ENCODE measurements at regions not wholly inside any gene's neighbourhood (a gene's known extent, or its start where the extent isn't known, plus 50 kb on each side); places are given as distances from the start of the nearest gene placed in this dataset.

DNA sequence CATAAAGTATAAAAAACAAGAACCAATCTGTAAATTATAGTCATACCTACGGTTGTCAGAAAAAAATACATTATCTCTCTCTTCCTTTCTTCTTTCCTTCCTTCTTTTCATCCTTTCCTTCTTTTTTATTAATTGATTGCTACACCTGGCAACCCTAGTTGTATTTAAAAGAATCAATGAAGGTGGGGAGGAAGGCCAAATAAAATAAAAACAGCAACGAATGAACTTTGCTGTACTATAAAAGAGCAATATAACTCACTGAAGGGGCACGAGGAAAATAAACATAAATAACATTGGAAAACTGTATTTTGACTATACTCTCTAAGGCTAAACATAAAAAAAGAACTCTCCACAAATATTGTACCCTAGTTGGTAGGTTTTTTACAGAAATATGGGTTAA, 898.2 kb upstream of the USP15 start:
- in situ Hi-C loops (cut with MboI; ENCODE audit: low pct_unique_long_range_greater_than_20kb, low sequenced_read_pairs) = no loop called here
- no peak for DNase-seq

DNA sequence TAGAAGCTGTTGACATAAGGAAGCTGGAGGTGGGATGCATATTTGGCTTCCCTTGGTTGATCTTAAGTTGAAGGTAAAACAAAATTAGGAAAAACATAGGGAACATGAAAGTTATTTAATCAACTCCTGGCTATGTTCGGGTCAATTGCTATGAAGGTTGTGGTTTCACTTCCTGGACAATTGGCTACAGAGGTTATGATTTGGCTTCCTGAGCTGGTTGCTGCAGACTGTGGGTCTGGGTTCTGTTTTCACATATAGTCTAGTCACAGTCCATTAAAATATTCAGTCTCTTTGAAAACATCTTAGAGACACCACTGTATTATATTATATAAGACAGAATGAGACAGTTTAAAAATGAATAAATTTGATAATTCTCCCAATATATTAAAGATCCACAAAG, 895.2 kb upstream of the USP15 start:
- no peak for DNase-seq
- in situ Hi-C loops (cut with MboI; ENCODE audit: low pct_unique_long_range_greater_than_20kb, low sequenced_read_pairs) = no loop called here

- DNase-seq = peak; percentile 0
Observed at GRCh38 chr12:61367281-61367785, 892.9 kb upstream of the USP15 start.

GRCh38 chr12:61369241-61369910, 890.8 kb upstream of the USP15 start:
- in situ Hi-C loops (cut with MboI; ENCODE audit: low pct_unique_long_range_greater_than_20kb, low sequenced_read_pairs) = no loop called here
- no peak for DNase-seq

More at GRCh38 chr12:61367281-61367785, 892.9 kb upstream of the USP15 start:
- in situ Hi-C loops (cut with MboI; ENCODE audit: low pct_unique_long_range_greater_than_20kb, low sequenced_read_pairs) = no loop called here

DNA sequence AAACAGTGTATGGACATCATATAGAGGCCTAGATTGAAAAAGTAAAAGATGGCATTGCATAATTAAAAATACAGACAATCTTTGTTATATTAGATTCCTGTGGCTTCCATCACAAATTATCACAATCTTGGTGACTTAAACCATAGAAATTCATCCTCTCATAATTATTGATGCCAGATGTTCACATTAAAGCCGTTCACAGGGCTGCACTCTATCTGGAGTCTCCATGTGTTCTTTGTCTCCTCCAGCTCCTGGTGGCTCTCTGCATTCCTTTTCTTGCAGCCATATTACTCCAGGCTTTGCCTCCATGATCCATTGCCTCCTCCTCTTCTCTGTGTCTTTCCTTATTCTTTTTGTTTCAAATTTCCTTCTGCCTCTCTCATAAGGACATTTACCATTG, 875.7 kb upstream of the USP15 start:
- no peak for DNase-seq

DNA sequence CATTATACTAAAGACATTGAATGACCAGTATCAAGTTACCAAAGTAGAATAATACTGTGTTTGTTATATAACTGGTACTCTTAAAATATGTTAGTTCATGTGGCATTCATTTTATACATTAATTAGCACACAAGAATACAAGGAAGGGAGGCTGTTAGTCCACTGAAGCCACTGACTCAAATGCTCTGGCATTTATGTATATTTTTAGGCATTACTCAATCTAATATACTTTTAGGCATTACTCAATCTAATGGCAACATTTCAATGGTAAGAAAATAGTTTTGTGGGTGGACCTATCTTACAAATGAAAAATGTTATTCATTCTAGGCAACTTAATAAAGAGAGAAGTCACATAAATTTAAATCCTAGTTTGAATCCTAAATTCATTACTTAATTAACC, 874.4 kb upstream of the USP15 start:
- in situ Hi-C loops (cut with MboI; ENCODE audit: low pct_unique_long_range_greater_than_20kb, low sequenced_read_pairs) = no loop called here
- no peak for DNase-seq

More for the DNA sequence above, 875.7 kb upstream of the USP15 start:
- in situ Hi-C loops (cut with MboI; ENCODE audit: low pct_unique_long_range_greater_than_20kb, low sequenced_read_pairs) = no loop called here

DNA sequence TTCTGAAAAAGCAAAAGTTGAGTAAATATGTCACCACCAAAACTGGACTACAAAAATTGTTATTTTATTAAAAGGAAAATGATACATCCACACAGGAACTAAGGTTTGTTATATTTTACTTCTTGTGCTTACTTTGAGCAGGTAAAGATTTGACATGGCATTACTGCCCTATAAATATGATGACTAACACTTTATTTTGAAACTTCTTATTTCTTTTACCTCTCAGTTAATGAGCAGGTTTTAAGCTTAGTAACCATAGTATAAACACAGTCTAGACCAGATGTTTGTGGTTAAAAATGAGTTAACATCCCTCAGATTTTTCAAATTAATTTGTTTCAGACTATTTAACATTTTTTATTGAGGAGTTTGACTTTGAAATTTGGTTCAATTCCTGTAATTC, 862.5 kb upstream of the USP15 start:
- in situ Hi-C loops (cut with MboI; ENCODE audit: low pct_unique_long_range_greater_than_20kb, low sequenced_read_pairs) = no loop called here
- no peak for DNase-seq

- DNase-seq = no peak
- in situ Hi-C loops (cut with MboI; ENCODE audit: low pct_unique_long_range_greater_than_20kb, low sequenced_read_pairs) = no loop called here
Observed at GRCh38 chr12:61412201-61412600, 848.0 kb upstream of the USP15 start.

- in situ Hi-C loops (cut with MboI; ENCODE audit: low pct_unique_long_range_greater_than_20kb, low sequenced_read_pairs) = no loop called here
- DNase-seq = no peak
Observed at GRCh38 chr12:61414470-61414869, 845.7 kb upstream of the USP15 start.

- DNase-seq = no peak
- in situ Hi-C loops (cut with MboI; ENCODE audit: low pct_unique_long_range_greater_than_20kb, low sequenced_read_pairs) = no loop called here
Observed at GRCh38 chr12:61422786-61423185, 837.4 kb upstream of the USP15 start.

DNA sequence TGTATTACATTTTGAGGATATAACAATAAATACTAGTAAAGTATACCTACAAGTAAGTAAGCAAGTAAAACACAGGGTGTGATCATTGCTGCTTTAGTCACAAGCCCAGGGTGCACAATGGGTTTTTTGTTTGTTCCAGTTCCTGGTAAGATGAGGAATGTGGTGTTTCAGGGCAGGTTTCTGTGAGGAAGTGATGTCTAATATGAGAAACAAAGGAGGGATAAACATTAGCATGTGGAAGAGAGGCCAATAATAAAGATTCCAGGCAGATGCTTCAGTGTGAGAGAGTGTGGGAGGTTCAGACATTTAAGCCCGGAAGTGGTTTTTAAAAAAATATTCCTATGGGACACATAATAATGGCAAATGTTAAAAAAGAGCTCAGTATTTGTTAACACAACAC, 808.1 kb upstream of the USP15 start:
- DNase-seq = no peak
- in situ Hi-C loops (cut with MboI; ENCODE audit: low pct_unique_long_range_greater_than_20kb, low sequenced_read_pairs) = no loop called here

DNA sequence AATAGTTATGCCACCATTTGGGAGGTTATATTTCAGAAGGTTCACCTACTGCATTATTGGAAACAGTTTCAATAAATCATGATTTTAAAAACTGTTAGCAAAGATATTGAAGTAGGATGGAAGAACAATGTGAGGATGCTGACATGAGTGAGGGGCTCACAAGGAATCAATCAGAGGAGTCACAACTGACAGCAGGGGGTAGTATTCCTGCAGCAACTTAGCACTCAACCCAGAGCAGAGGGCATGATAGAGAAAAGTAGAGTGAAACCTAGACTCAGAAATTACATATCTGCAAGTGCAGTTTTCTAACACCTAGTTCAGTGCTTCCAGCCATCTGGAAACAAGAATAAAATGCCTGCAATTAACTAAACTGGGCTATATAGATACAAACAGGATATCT, 772.5 kb upstream of the USP15 start:
- in situ Hi-C loops (cut with MboI; ENCODE audit: low pct_unique_long_range_greater_than_20kb, low sequenced_read_pairs) = no loop called here
- no peak for DNase-seq

DNA sequence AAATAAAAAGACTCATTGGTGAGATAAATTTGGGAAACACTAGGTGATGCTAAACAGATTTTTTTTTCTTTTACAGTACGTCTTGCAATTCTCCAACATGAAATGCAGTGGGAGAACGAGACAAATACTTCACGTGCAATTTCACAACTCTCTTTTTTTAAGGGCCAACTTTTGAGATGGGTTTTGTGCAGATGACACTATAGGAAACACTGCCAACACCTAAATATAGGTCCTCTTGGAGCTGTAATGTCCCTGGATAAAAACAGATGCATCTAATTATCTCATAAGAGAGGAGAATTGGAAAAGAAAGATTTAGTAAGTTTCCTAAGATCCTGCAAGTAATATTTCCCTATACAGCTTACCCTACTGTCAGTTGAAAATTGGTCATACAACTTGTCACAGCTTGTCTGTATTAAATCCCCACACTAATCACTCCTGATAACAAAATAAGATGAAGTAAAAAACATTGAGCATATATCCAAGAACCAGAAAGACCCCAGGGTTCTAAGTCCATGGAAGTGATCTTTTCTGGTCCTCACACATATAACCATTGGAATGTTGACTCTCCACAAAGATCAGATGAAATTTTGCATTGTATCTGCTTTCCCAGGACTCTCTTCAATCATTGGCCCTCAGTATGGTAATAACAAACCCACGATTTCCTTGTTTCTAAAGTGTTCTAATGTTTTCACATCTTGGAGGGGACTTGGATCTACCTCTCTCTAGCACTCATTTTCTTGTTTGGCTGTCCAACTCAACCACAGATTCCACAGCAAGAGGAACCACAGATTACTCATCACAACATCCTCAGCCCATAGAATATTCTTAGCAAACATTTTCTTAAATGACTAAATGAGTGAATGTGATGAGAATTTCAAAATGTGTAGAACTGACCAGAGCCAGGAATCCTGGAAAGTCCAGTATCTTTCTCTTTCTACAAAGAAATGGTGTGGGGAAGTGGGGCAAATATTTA, 769.4 kb upstream of the USP15 start:
- in situ Hi-C loops (cut with MboI; ENCODE audit: low pct_unique_long_range_greater_than_20kb, low sequenced_read_pairs) = no loop called here

GRCh38 chr12:61502179-61502578, 758.0 kb upstream of the USP15 start:
- DNase-seq = no peak
- in situ Hi-C loops (cut with MboI; ENCODE audit: low pct_unique_long_range_greater_than_20kb, low sequenced_read_pairs) = no loop called here

More for the DNA sequence above, 769.4 kb upstream of the USP15 start:
- no peak for DNase-seq

GRCh38 chr12:61504396-61505080, 755.7 kb upstream of the USP15 start:
- in situ Hi-C loops (cut with MboI; ENCODE audit: low pct_unique_long_range_greater_than_20kb, low sequenced_read_pairs) = no loop called here
- DNase-seq = no peak

DNA sequence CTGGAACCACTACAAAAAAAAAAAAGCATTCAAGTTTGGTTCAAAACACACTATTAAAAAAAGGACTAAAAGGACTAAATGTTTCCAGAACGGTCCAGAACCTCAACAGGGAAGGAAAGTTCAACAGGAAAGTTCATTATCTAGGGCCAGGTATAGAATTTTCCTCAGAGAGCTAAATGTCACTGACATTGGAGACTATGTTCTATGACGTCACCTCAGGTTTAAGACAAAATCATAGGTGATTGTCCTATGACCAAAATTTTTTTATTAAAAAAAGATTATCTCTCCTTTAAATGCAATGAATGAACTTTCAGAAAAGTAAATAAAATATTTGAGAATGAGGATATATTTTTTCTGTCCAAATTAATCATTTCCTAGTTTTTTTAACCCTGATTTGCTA, 746.7 kb upstream of the USP15 start:
- in situ Hi-C loops (cut with MboI; ENCODE audit: low pct_unique_long_range_greater_than_20kb, low sequenced_read_pairs) = no loop called here
- DNase-seq = no peak

DNA sequence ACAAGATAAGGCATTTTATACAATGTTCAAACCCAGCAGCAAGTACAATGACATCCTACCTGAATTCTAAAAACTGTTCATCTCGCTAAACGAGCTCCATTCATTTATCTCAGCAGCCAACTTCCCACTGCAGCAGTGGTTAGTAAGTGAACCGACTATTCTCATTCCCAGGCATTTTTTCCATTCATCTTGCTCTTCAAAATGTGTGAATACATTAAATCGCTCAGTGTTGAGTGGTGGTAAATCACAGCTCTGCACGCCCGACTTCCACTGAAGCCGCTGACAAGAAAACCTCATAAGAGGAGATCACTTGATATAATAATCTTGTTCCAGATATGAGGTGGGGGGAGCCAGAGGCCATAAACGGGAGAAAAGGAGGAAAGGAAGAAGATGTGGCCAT, 746.2 kb upstream of the USP15 start:
- in situ Hi-C loops (cut with MboI; ENCODE audit: low pct_unique_long_range_greater_than_20kb, low sequenced_read_pairs) = no loop called here

DNA sequence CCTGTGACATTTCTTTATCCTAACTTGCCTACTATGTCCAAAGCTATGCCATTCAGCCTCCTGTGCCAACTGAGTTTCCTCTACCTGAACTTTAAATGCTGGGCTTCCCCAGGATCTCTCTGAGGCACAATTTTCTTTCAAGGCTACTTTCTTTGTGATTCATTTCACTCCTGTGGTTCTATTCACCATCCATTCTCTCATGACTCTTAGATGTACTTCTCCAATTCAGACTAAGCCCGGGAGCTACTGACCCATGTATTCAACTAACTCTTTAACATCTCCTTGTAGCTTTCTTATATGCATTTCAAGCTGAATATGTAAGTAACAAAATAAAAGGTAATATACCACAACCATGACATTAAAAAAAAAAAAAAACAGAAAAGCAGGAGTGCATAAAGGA, 738.9 kb upstream of the USP15 start:
- no peak for DNase-seq
- in situ Hi-C loops (cut with MboI; ENCODE audit: low pct_unique_long_range_greater_than_20kb, low sequenced_read_pairs) = no loop called here

More for the DNA sequence above, 746.2 kb upstream of the USP15 start:
- DNase-seq = no peak

DNA sequence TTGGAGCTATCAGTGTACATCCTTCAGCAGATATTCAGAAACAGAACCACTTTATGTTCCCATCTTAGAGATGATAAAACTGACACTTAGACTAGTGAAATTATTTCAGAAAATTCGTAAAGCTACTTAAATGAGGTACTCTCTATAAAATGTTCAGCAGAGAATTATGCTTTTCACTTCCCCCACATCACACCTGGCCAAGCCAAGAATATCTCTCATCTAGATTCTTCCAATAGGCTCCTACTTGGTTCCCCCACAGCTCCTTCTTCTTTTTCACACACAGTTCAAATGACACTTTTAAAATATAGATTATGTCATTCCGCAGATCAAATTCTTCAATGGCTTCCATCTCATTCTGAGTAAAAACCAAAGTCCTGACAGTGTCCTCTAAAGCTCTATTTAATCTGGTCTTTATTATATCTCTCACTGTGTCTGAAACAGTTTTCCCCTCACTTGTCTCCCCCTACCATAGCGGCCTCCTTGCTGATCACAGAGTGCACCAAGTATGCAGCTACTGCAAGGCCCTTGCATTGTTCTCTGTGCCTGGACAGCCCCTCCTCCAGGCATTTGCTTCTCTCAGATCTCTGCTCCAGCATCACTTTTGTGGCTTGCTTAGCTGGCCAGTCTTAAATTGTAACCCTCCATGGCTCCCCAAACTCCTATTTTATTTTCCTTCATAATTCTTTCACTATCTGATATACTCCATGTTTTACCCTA, 736.8 kb upstream of the USP15 start:
- no peak for DNase-seq
- in situ Hi-C loops (cut with MboI; ENCODE audit: low pct_unique_long_range_greater_than_20kb, low sequenced_read_pairs) = no loop called here
